ENCODE measurements at regions not wholly inside any gene's neighbourhood (a gene's known extent, or its start where the extent isn't known, plus 50 kb on each side); places are given as distances from the start of the nearest gene placed in this dataset.

DNA sequence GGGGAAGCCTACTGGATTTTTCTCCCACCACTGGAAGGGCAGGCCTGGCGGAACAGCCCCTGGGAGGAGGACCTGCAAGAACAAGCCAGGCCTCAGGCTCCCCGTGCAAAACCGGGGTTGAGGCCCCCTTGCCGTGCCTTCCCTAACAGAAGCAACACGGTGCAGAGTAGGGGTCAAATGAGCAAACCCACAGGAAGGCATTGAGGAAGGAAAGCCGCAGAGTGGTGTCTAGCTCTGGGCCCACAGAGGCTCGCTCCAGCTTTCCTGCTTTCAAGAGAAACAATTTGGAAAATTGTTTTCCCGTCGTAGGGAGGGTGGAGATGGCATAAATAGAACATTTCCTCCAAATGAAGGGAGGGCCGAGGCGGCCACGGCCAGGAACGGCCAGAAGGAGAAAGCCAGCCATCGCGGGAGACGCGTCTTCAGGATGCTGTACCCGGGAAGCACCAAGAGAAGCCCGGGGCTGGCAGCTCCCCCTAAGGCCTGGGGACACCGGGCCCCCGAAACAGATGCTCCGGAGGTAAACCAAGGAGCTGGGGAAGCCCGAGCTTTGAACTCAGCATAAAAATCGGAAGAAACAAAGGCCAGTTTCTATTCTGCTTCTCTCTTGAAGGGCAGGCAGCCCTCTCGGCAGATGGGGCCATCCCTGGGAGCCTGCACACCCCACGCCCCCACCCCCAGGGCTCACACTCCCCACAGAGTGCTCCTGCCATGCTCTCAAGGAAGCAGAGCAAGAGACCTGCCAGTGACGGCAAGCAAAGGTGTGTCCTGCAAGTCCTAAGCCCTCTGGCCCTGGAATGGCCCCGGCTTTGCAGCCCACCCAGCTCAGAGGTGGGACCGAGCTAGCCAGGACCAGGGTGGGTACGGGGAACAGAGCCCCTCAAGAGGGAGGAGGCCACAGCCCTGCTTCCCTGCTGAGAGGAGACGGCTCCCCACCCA, 92.0 kb downstream of the RBFOX3 start:
- no peak overlapping the region for H3K4me2 ChIP-seq (ENCODE audit: low read depth, low read length)
- no peaks in the 10 kb centered on the region for H3K9me3 ChIP-seq (ENCODE audit: low read length)
- in situ Hi-C loops (cut with HindIII; ENCODE audit: extremely low pct_ligation_motif_present, low pct_unique_long_range_greater_than_20kb) (no loop called here), intact Hi-C loops (cut with micrococcal nuclease; ENCODE audit: unreplicated experiment) (loop anchor here (2.0 kb wide), 1 partner anchor 28 kb away; no protein-coding TSS in a partner anchor)
- TF ChIP-seq ZKSCAN1 (IDR thresholded peaks at IDR 0.05; ENCODE audit: low read length) (no peak), MTF1 (CRISPR knock-in tag; IDR thresholded peaks at IDR 0.05) (no peak), MED8 (CRISPR knock-in tag; IDR thresholded peaks at IDR 0.05; ENCODE audit: insufficient replicate concordance) (no peak), RCOR2 (CRISPR knock-in tag; IDR thresholded peaks at IDR 0.05) (no peak), SRY (CRISPR knock-in tag; IDR thresholded peaks at IDR 0.05) (no peak), SRSF4 (IDR thresholded peaks at IDR 0.05; ENCODE audit: low read depth, low read length, poor library complexity, severe bottlenecking) (no peak), ZNF251 (CRISPR knock-in tag; IDR thresholded peaks at IDR 0.05) (no peak), ZNF326 (CRISPR knock-in tag; IDR thresholded peaks at IDR 0.05; ENCODE audit: borderline replicate concordance) (no peak), ARNT (IDR thresholded peaks at IDR 0.05) (no peak)
- TF ChIP-seq, protein P1, sequence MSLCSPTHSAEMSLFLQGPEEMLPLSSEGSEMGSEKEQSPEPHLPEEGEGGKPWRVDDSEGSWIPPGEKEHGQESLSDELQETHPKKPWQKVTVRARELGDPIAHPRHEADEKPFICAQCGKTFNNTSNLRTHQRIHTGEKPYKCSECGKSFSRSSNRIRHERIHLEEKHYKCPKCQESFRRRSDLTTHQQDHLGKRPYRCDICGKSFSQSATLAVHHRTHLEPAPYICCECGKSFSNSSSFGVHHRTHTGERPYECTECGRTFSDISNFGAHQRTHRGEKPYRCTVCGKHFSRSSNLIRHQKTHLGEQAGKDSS (CRISPR knock-in tag; IDR thresholded peaks at IDR 0.05; ENCODE audit: borderline replicate concordance, low read depth) = no peak
- TF ChIP-seq, protein P2, sequence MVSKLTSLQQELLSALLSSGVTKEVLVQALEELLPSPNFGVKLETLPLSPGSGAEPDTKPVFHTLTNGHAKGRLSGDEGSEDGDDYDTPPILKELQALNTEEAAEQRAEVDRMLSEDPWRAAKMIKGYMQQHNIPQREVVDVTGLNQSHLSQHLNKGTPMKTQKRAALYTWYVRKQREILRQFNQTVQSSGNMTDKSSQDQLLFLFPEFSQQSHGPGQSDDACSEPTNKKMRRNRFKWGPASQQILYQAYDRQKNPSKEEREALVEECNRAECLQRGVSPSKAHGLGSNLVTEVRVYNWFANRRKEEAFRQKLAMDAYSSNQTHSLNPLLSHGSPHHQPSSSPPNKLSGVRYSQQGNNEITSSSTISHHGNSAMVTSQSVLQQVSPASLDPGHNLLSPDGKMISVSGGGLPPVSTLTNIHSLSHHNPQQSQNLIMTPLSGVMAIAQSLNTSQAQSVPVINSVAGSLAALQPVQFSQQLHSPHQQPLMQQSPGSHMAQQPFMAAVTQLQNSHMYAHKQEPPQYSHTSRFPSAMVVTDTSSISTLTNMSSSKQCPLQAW (CRISPR knock-in tag; IDR thresholded peaks at IDR 0.05) = no peak
- no peak overlapping the region for H3K9ac ChIP-seq (ENCODE audit: insufficient read depth, low read depth, low read length)
- ChIA-PET CTCF (ENCODE audit: low intra/inter-chr PET ratio, low total read pairs) (no interaction called here), POLR2A (no interaction called here)
- H3K79me2 ChIP-seq (ENCODE audit: insufficient read depth, low read length) = no peaks in the 10 kb centered on the region
- FAIRE-seq = no peak
- H3K36me3 ChIP-seq (replicated peaks in 1 of 2; ENCODE audit: control insufficient read depth in 1 of 2, insufficient read depth in 2 of 2, low read length in 2 of 2) = no peaks in the 10 kb centered on the region
- no peak overlapping the region for H3K27ac ChIP-seq (ENCODE audit: extremely low read length, insufficient read depth, low read length)
- H3K4me3 ChIP-seq (replicated peaks in 1 of 3; ENCODE audit: insufficient read depth in 1 of 3, low read depth in 2 of 3, low read length in 3 of 3) = no peak overlapping the region
- peaks cover 36 to 95% of the 10 kb centered on the region in 2 experiments for H3K27me3 ChIP-seq (ENCODE audit: control insufficient read depth in 1 of 2, insufficient read depth in 2 of 2, low read length in 2 of 2)
- BruUV-seq (replicated peaks) = no TSS peak
- DNase-seq (ENCODE audit: low spot score) = no peak
- no peak overlapping the region for H2AFZ ChIP-seq (ENCODE audit: low read length)
- WGBS (ENCODE audit: low lambda C conversion rate) = 7% methylated on average over 29 of the region's 31 CpGs
- no peaks in the 10 kb centered on the region; the same call in 1 of the 2 replicates for H4K20me1 ChIP-seq (ENCODE audit: insufficient read depth, low read length)
- H3K4me1 ChIP-seq (ENCODE audit: insufficient read depth, low read length) = no peaks in the 10 kb centered on the region
- no peak for ATAC-seq

Measured in HepG2 (cell line).